HG02588 (cell line): ENCODE measurements at regions not wholly inside any gene's neighbourhood (a gene's known extent, or its start where the extent isn't known, plus 50 kb on each side); places are given as distances from the start of the nearest gene placed in this dataset.
"Not testable (repeated sequence)": the region's sequence is repeated elsewhere in the genome, so short reads cannot be mapped to it uniquely, and the experiment has no call there.

Experiments
- ATAC-seq: cut with Tn5 transposase; IDR thresholded peaks from one replicate; pipeline ENCODE4 v1.9.1; 2021; ENCODE audit warnings: mild to moderate bottlenecking, moderate library complexity; ENCODE audit not compliant: unreplicated experiment

DNA sequence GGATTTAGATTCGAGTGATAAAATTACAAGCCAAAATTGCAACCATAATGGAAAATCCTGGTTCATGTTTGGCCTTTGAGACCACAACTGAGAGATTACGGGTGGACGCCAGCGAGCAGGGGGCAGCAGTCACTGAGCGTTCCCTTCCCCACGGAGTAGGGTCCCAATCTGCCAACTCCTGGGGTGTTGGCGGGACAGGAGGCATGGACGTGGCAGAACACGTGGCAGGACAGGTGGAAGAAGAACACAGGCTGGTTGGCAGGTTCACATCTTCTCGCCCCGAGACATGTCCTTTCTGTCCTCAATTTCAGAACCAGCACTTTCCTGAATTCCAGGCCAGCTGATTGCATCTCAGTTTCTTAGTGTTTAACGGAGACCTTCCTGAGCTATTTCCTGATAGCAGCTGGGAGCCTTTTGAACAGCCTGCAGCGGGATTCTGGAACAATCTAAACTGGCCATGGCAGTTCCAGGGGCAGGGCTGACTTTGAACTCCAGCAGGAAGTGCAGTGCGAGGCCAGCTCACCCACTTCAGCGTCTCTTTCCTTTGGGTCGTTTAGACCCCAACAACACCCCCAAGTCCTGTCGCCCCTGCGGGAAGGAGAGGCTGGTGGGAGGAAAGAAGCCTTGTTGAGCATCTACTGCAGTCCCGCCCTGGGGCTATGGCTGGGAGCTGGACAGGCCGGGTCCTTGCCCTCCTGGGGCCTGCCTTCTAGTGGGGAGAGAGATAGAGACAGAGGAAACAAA lies 159.1 kb upstream of the FOXF1 start:
- ATAC-seq = no peak

DNA sequence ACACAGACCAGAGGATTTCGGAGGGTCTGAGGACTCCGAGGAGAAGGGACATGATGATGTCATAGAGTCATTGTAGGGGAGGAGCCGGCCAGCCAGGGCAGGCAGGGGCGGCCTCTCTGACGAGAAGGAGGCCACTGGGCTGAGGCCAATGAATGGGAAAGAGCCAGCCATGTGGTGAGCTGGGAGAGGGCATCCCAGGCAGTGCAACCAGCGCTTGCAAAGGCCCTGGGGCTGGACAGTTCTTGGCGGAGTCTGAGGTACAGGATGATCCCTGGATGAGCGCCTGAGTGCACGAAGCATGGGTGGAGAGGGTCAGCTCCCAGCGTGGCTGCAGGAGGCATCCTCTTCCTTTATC lies 158.6 kb upstream of the FOXF1 start:
- not testable (repeated sequence) for ATAC-seq

DNA sequence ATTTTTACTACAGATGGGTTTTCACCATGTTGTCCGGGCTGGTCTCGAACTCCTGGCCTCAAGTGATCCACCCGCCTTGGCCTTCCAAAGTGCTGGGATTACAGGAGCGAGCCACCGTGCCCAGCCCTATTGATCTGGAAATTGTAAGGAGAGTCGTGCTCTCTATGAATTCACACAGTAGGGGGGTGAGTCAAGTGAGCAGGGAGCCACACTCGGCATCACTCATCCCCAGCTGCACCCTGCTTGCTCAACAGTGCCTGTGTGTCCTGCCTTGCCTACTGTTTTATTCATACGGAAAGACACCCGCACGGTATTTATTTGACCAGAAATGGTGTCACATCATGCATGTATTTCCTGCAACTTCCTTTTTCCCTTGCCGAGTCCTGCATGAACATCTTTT lies 157.2 kb upstream of the FOXF1 start:
- ATAC-seq = no peak

DNA sequence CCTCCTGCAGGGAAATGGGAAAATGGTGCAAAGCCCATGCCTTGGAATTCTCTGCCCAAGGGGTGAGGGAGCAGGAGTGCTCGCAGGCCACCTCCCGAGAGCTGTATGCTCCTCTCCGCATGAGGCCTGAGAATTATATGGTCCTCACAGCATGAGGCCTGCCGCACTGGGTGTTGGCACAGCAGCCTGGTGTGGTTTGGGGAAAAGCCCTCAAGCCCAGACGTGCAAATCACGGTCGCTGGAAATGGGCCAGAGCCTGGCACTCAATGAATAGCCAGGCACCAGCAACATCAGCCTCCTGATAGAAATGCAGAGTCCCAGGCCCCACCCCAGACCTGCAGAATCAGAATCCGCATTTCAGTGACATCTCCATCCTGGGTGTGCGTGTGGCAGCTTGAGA lies 156.4 kb upstream of the FOXF1 start:
- no peak for ATAC-seq

DNA sequence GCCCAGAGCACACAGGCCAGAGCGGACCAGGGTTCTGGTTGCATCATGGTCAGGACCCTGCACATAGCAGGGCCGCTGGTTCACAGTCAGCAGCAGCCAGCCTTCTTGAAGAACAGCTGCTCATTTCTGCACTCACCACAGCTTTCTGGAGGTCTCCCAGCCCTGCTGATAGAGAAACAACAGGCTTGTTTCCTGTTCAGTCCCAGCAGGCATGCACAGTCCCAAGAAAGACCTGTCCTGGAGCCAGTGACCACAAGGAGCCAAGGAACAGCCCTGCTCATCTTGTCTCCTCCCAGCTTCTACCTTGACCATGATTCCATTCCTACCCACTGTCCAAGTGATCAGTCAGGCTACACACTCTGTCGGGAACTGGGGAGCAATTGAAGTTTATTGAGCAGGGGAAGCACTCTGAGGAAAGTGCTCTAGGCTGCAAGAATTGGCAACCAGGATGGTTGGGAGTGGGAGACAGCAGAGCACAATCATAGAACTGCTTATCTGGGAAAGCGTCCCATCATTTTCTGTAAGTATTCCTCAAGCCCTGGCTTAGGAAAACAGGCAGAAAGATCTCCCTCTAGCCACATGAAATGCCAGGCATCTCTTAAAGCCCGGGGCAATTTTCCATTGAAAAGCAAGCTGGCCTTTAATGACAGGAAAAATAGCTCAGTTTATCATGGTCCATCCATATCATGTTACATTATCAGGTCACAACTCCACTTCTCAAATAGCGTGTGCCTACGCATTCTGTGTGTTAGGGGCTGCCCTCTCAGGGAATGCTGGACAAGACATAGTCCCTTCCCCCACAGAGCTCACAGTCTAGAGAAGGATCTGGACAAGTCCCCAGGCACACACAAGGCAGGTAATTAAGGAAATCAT lies 155.4 kb upstream of the FOXF1 start:
- no peak for ATAC-seq

DNA sequence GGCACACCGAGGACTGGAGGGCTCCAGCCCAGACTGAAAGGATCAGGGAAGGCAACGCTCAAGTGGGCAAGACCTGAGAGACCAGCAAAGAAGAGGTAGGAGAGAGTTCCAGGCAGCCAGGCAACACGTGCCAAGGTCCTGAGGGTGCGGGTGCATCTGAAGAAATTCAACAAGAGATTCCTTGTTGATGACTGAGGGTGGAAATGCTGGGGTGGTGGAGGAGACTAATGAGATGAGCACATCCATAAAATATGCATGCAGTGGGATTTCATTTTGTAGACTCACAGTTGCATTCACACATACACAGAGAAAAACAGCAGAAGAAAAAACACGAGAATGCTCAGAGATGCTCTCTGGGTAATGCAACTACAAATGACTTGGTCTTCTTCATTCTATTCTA lies 154.8 kb upstream of the FOXF1 start:
- ATAC-seq = no peak

DNA sequence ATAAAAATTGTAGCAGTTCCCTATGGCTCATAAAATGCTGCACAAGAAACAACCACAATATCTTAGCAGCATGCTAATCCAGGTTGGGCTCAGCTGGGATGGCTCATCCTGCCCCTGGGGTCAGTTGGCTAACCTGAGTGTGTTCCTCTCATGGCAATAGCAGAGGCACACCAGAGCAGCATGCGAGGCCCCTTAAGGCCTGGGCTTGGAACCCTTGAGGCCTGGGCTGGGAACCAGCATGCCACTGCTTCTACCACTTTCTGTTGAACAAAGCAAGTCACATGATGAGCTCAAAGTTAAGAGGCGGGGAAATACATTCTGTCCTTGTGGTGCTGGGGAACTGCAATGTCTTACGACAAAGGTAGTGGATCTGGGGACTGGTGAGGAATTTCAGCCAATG lies 154.4 kb upstream of the FOXF1 start:
- ATAC-seq = no peak

DNA sequence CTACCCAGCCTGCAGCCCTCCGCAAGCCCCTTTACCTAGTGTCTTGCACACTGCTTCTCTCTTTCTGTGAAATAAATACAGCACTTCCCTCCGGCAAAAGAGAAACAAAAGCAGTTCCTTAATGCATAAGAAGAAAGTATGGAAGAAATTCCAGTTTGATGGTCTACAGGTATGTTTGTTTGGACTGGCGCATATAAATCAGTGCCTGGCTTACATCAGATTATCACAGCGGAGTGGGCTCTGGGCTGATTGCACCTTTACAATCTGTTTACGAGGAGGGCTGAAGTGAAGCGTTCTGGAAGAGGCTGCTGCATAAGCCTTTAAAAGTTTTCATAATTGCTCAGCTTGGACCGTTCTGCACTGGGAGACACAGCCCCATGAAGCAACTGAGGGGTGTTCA lies 153.5 kb upstream of the FOXF1 start:
- no peak for ATAC-seq

DNA sequence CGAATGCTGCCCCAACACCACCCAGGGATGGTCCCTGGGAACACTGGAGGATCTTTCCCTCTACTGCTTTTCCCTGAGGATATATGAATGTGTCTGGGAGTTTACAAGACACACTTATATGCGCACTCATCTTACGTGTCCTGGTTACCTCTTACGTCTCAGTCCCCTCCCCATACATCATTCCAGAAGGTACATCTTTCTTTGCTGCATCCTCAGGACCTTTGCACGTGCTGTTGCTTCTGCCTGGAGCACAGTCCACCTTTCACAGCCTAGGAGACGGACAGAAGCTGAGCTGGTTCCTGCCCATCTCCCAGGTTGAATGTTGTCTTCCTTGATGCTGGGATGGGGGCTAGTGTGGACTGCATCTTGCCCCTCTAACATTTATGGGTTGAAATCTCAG lies 153.0 kb upstream of the FOXF1 start:
- no peak for ATAC-seq

DNA sequence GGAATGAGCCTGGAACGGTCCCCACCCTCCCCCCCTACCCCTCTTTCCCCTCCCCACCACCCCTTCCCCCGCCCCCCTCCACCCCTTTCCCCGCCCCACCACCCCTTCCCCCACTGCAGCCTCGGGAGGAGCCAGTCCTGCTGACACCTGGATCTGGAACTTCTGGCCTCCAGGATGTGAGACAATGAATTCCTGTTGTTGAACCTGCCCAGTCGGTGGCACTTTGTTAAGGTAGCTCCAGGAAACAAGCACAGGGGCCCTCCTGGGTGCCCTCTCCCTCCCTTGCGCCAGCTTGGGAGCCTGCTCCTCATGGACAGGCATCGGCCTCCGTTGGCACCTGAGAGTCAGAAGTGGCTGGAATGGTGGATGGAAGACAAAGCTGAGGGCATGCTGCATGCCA lies 152.4 kb upstream of the FOXF1 start:
- ATAC-seq = no peak

DNA sequence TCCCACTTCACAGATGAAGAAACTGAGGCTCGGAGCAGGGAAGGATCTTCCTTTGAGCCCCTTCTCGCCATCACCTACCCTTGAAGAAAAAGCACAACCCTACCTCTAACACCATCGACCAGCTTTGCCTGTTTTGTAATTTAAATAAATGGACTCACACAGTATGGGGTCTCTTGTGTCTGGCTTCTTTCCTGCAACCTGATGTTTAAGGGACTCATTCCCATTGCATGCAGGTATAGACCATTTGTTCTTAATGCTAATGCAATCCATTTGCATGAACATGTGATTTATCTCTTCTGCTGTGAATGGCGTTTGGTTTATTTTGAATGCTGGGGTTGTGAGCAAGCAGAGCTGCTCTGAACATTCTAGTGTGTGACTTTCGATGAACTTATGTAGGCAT lies 150.8 kb upstream of the FOXF1 start:
- no peak for ATAC-seq

DNA sequence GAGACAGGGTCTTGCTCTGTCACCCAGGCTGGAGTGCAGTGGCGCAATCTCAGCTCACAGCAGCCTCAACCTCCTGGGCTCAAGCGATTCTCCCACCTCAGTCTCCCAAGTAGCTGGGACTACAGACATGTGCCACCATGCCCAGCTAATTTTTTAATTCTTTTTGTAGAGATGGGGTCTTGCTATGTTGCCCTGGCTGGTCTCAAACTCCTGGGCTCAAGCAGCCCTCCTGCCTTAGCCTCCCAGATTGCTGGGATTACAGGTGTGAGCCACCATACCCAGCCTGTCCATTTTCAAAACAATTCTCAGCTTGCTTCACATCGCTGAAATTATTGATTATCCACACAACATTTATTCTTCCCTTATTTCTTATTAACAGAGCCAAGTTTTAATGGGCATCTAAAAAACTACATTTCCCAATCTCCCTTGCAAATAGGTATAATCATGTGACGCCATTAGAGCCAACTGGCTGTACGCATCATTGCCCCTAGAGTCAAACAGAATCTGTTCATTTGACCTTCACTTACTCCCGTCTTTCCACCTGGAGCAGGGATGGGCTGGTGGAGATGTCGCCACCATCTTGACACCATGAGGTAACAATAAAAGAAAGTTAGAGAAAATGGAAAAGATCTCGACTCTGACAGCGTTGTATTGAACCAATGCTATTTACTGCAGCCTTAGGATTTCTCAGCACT lies 148.0 kb upstream of the FOXF1 start:
- ATAC-seq = no peak

DNA sequence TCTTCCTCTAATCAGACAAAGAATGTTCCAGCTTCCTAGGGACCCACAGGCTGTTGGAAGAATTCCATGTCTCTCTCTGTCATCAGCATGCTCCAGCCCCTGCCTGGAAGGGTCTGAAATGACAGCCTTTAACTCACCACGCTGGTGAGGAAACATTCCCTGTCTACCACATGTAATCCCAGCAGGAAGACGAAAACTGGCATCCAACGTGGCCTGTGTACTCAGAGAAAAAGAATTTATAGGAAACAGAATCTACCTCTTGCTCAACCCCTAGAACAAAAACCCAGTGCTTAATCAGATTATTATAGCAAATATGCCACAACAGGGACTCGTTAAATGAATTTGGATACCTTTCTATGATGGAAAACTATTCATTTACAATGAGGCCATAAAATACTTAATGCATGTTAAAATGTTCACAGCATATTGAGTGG lies 147.3 kb upstream of the FOXF1 start:
- no peak for ATAC-seq

DNA sequence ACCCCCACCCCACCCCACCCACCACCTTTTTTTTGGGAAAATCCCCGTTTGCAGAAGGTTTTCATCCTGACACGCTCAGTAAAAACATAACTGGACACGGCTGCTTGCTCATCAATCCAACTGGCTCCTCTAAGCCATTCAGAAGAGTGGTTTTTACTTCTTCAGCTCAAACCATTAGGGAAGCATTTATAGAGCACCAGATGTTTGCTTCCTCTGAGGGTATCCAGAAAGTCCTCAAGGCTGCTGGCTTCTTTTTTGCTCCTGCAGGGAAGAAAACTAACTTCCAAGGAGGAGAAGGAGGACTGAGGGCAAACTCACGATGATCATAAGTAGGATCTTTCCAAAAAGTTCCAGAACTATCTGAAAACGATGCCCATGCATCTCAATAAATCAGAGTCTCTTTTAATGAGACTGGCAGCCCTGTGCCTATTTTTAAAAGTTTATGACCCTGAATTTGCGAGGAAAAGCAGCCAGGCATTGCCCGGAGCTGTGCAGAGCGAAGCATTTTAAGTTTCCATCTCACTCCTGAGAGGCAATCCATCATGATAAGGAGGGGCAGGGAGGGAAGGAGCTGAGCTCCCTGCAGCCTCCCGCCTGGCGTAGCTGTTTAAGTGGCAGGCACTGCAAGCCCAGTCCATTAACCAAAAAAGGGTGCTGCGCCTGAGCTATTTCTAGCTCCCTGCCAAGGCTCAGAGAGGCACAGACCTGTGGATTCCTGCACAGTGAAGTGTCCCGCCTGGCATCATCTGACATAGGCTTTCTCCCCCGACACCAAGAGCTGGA lies 146.3 kb upstream of the FOXF1 start:
- ATAC-seq = no peak

DNA sequence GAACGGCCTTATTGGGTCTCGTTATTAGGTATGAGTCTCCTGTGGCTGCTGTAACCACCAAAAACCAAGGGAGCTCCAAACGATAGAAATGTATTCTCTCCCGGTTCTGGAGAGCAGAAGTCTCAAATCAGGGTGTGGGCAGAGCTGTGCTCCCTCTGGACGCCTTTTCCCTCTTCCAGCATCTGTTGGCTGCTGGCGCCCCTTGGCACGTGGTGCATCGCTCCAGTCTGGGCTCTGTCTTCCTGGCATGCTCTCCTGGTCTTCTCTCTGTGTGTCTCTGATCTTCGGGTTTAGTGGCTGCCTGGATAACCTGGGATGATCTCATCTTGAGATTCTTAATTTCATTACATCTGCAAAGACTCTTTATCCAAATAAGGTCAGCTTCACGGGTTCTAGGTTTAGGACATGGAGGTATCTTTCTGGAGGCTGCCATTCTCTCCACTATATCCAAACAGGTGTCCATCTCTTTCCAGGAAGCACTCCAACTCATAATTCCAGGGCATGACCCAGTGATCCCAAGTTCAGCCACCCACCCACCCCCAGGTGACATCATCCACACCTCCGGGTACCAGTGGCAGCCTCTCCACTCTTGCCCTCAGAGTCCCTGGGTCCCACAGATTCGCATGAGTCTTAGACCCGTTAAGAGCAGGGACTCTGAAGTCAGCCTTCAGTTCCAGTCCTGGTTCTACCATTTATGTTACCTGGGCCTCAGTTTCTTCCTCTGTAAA lies 145.5 kb upstream of the FOXF1 start:
- ATAC-seq = no peak

DNA sequence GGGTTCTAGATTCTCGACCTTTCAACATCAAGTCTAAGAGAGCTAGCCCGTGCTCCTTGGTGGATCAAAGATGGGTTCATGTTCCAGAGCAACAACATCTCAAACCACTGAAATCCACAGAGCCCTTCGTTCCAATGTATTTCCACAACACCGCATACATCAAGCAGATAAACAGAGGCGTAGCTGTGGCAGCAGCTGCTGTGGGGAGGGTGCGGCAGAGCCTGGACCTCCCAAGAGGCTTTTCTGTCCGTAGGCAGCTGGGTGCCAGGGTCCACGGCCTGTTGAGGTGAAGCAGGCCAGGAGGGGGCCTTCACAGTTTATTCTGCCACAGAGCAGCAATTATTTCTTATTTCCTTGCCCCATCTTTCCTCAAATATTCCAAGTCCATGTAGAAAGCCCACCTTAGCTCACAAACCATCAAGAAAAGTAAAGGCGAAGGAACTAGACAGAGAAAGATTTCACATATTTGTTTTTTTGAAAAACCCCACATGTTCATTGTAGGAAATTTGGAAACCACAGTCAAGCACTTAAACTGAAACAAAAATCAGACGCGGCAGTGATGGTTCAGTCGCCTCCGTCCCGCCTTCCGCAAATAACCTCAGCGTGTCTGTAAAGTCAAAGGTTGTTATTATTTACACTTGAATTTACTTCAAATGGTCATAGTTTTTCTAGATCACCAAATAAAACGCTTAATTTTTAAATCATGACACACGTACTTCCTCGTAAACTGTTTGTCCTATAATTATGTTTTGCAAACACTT lies 144.6 kb upstream of the FOXF1 start:
- no peak for ATAC-seq

DNA sequence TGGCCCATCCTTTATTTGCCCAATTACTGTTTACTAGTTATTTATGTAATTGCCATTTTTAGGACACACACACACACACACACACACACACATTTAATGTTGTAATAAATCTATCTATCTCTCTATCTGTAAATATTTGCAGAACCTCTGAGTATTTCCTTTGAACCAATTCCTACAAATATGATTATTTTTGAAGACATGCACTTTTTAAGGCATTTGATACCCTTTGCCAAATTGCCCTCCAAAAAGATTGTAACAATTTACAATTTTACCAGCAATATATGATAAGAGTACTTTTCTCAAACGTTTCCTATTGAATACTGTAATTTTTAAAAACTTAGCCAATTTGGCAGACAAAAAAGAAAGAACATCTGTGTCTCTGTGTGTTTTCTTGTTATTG lies 143.8 kb upstream of the FOXF1 start:
- ATAC-seq = no peak

DNA sequence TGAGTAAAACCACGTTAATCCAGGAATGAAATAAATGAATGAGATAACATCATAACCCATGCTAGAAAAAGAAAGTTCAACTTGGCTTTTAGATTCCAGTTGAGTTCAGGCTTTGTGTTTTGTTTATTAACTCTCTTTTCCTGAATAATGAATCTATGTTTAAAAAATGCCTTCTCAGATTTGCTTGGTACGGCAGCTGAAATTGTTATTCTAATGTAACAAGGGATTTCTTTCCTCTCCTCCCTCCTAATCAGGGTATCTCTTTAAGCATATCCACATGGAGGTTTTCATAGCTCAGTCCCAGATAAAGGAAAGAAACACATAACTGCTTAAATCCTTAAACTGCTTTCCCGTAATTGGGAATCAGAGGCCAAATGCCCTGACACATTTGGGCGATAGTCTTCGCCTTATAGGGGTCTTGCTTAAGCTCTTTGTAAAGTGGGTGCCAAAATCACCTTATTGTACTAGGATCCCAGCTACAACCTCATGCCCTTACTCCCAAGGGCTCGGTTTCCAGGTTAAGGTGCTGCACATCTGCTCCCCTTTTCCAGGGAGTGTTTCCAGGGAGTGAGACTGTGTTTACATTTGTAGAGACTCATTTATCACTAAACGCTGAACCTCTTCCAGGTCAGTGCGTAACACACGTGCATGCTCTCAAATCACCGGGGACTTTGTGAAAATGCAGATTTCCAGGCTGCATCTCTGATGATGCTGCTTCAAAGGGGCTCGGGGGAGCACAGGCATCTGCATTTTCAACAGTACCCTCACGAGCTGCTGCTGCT lies 142.8 kb upstream of the FOXF1 start:
- ATAC-seq = no peak

DNA sequence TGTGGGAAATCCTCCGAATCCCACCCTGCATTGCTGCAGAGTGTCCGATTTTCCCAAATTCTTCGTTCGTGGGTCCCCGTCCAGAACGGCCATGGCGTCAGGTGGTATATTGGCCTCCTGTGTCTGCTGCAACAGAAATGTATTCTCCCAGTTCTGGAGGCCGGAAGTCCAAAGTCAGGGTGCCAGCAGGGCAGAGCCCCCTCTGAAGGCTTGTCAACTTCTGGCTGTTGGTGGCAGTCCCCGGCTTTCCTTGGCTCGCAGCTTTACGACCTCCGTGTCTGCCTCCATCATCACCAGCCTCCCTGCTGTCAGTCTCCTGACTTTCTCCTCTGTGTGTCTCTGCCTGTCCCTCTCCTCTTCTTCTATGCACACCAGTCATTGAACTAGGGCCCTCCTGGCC lies 142.1 kb upstream of the FOXF1 start:
- no peak for ATAC-seq
